GM12892 (cell line): ENCODE measurements at regions not wholly inside any gene's neighbourhood (a gene's known extent, or its start where the extent isn't known, plus 50 kb on each side); places are given as distances from the start of the nearest gene placed in this dataset.

Source experiments
- DNase-seq: peaks from one replicate; pipeline ENCODE4 v3.0.0; 2011; ENCODE audit not compliant: insufficient read length
- FAIRE-seq: peaks from 2 replicates; lab custom pipeline; 2011; peaks lifted over from hg19 to GRCh38; lab: Jason Lieb, UNC
- POLR2A ChIP-seq: IDR thresholded peaks from 2 replicates; pipeline ENCODE4 v1.6.1; 2011; ENCODE audit warnings: low read depth, low read length, control low read depth
- POLR2AphosphoS5 ChIP-seq: IDR thresholded peaks from 2 replicates; pipeline ENCODE4 v1.6.1; 2011; ENCODE audit warnings: low read depth, low read length, control low read depth
- TAF1 ChIP-seq: IDR thresholded peaks from 2 replicates; pipeline ENCODE4 v1.6.1; 2011; ENCODE audit warnings: low read depth, mild to moderate bottlenecking, control low read depth, low read length, borderline replicate concordance

DNA sequence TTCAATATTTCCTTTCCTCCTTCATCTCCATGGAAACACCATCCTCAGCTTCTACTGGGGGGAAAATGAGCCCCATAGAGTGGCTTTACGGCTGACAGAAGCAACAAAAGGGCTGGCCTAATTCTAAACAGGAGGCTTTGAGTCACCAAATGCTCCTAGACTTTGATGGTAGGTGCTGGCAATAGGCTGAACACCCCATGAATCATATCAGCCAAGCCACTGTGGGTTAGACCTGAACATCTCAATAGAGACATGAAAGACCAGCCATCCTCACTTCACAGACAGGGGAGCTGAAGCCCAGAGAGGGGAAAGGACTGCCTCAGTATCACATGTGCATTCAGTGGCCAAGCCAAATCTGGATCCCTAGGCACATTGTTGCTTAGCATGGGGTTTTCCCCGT, 107.6 kb downstream of the AMER1 start:
- no peak for DNase-seq
- peak; percentile 77 for FAIRE-seq
- no peak for TF ChIP-seq TAF1

DNA sequence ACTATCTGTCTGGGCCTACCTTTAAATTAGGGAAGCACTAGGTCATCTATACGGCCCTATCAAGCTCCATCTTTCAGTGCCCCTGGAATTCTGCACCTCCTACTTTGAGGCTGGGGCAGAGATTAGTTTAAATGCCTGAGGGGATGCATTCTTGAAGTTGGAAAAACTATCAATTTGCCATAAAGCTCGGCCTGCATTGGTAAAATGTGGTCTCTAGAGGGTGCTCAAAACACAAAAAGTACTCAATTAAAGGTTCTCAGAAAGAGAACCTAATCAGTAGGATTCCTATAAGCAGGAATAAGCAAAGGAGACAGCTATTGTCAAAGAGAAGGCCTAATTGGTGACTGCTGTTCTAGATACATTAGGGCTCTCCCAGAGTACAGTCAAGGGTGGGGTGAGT, 111.7 kb downstream of the AMER1 start:
- TF ChIP-seq POLR2AphosphoS5, result no peak
- no peak for TF ChIP-seq TAF1
- no peak for TF ChIP-seq POLR2A
- DNase-seq, result no peak
- peak; percentile 30 for FAIRE-seq
